HL-60 (cell line): ENCODE measurements at regions not wholly inside any gene's neighbourhood (a gene's known extent, or its start where the extent isn't known, plus 50 kb on each side); places are given as distances from the start of the nearest gene placed in this dataset.

Experiments used
- DNase-seq, 2 experiments: peaks; one replicate each; pipeline ENCODE4 v3.0.0-alpha.2; 2010 to 2020; ENCODE audit warnings: low read depth in 1 of 2, low spot score in 1 of 2
- H3K27ac ChIP-seq: fragments of 250-450 bp; sonication (Bioruptor Pico); replicated peaks from 2 replicates; pipeline ENCODE4 v1.5.1; 2020; ENCODE audit warnings: mild to moderate bottlenecking, moderate library complexity
- H3K27me3 ChIP-seq: fragments of 250-450 bp; sonication (Bioruptor Pico); 2 replicates; pipeline ENCODE4 v1.5.1; 2021; ENCODE audit warnings: mild to moderate bottlenecking, moderate library complexity; ENCODE audit not compliant: insufficient read depth, poor library complexity, severe bottlenecking
- H3K4me3 ChIP-seq: replicated peaks from 2 replicates; pipeline ENCODE4 v1.5.1; 2011; ENCODE audit warnings: mild to moderate bottlenecking, control low read depth, low read length; ENCODE audit not compliant: insufficient read depth
- GABPA ChIP-seq: IDR thresholded peaks from 2 replicates; pipeline ENCODE4 v1.6.1; 2012; ENCODE audit warnings: low read depth
- POLR2AphosphoS5 ChIP-seq: IDR thresholded peaks from 2 replicates; pipeline ENCODE4 v1.6.1; 2012; ENCODE audit warnings: low read depth
- SPI1 ChIP-seq: IDR thresholded peaks from 2 replicates; pipeline ENCODE4 v1.6.1; 2012; ENCODE audit warnings: low read depth, mild to moderate bottlenecking, borderline replicate concordance
- TF ChIP-seq, protein P1 (sequence below): IDR thresholded peaks from one replicate; pipeline ENCODE4 v1.5.1; 2011; ENCODE audit warnings: low read length, control low read depth, inconsistent platforms; ENCODE audit not compliant: insufficient read depth
- TF ChIP-seq, protein P2 (sequence below): IDR thresholded peaks from 2 replicates; pipeline ENCODE4 v1.6.1; 2012; ENCODE audit warnings: low read depth; ENCODE audit not compliant: insufficient replicate concordance

DNA sequence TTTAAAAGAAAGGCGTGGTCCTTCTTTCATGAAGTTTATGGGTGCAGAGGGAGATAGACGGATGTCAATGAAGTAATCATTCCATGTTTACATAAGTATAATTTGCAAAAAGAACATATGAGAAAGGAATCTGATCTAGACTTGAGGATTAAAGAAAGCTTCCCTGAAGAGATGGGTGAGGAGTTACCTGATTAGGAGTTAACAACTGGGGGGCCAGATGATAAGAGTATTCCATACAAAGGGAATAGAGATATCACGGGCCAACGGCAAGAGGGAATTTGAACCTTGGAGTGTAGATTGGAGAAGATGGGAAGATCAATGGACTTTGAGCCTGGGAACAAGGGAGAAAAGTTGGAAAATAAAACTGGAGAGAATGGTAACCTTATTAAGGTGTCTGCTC is 1959.9 kb upstream of the WWC1 start:
- Histone ChIP-seq H3K27me3 (no peaks in the 10 kb centered on the region), H3K4me3 (no peak overlapping the region), H3K27ac (no peak overlapping the region)
- DNase-seq: no peak
- TF ChIP-seq, protein P1, sequence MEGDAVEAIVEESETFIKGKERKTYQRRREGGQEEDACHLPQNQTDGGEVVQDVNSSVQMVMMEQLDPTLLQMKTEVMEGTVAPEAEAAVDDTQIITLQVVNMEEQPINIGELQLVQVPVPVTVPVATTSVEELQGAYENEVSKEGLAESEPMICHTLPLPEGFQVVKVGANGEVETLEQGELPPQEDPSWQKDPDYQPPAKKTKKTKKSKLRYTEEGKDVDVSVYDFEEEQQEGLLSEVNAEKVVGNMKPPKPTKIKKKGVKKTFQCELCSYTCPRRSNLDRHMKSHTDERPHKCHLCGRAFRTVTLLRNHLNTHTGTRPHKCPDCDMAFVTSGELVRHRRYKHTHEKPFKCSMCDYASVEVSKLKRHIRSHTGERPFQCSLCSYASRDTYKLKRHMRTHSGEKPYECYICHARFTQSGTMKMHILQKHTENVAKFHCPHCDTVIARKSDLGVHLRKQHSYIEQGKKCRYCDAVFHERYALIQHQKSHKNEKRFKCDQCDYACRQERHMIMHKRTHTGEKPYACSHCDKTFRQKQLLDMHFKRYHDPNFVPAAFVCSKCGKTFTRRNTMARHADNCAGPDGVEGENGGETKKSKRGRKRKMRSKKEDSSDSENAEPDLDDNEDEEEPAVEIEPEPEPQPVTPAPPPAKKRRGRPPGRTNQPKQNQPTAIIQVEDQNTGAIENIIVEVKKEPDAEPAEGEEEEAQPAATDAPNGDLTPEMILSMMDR: no peak
- TF ChIP-seq GABPA (no peak), POLR2AphosphoS5 (no peak), SPI1 (no peak)
- TF ChIP-seq, protein P2, sequence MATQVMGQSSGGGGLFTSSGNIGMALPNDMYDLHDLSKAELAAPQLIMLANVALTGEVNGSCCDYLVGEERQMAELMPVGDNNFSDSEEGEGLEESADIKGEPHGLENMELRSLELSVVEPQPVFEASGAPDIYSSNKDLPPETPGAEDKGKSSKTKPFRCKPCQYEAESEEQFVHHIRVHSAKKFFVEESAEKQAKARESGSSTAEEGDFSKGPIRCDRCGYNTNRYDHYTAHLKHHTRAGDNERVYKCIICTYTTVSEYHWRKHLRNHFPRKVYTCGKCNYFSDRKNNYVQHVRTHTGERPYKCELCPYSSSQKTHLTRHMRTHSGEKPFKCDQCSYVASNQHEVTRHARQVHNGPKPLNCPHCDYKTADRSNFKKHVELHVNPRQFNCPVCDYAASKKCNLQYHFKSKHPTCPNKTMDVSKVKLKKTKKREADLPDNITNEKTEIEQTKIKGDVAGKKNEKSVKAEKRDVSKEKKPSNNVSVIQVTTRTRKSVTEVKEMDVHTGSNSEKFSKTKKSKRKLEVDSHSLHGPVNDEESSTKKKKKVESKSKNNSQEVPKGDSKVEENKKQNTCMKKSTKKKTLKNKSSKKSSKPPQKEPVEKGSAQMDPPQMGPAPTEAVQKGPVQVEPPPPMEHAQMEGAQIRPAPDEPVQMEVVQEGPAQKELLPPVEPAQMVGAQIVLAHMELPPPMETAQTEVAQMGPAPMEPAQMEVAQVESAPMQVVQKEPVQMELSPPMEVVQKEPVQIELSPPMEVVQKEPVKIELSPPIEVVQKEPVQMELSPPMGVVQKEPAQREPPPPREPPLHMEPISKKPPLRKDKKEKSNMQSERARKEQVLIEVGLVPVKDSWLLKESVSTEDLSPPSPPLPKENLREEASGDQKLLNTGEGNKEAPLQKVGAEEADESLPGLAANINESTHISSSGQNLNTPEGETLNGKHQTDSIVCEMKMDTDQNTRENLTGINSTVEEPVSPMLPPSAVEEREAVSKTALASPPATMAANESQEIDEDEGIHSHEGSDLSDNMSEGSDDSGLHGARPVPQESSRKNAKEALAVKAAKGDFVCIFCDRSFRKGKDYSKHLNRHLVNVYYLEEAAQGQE: no peak

DNA sequence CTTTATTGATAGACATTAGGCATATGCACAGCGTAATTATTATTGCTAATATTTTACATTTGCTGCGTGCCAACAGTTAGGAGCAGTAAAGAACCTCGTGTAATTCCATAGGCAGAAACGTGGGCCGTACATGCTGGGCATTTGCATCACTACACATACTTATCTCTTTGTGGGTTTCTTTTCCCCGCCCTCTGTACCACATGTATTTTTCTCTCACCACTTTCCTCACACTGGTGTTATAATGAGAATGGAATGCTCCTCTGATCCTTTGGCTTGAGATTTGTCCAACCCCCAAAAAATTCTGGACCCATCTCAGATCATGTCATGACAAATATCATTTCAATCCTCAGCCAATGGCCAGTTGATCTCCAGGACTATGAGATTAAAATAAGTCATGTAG is 1952.6 kb upstream of the WWC1 start:
- DNase-seq: no peak
- H3K27me3 ChIP-seq: no peaks in the 10 kb centered on the region
- no peak overlapping the region for H3K27ac ChIP-seq
- no peak overlapping the region for H3K4me3 ChIP-seq
- TF ChIP-seq, protein P2: no peak
- TF ChIP-seq SPI1: no peak
- no peak for TF ChIP-seq GABPA
- TF ChIP-seq, protein P1: no peak
- TF ChIP-seq POLR2AphosphoS5: no peak

DNA sequence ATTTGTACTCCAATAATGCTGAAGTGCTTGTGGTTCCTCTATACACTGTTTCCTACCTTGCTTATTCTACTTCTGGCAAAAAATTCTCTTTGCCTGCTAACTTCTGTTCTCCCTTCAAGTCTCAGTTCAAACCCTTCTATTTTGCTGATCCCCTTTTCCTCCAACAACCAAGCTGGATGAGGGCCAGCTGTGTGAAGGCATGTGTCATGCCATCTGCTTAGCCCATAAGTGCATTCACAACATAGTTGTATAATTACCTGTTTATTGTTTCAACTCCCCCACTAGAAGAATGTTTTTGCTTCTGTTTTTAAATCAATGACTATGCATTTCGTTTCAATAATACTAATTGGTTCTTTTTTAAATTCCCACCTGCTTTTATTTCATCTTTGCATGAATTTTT is 1951.4 kb upstream of the WWC1 start:
- DNase-seq: no peak
- Histone ChIP-seq H3K4me3 (no peak overlapping the region), H3K27me3 (no peaks in the 10 kb centered on the region), H3K27ac (no peak overlapping the region)
- TF ChIP-seq, protein P2: no peak
- no peak for TF ChIP-seq POLR2AphosphoS5
- no peak for TF ChIP-seq SPI1
- no peak for TF ChIP-seq GABPA
- TF ChIP-seq, protein P1: no peak
